GM04504 (cell line): ENCODE measurements at regions not wholly inside any gene's neighbourhood (a gene's known extent, or its start where the extent isn't known, plus 50 kb on each side); places are given as distances from the start of the nearest gene placed in this dataset.
"Not testable (repeated sequence)": the region's sequence is repeated elsewhere in the genome, so short reads cannot be mapped to it uniquely, and the experiment has no call there.

Experiments
- DNase-seq: peaks from one replicate; pipeline ENCODE4 v3.0.0-alpha.2; 2012; ENCODE audit warnings: low read depth

DNA sequence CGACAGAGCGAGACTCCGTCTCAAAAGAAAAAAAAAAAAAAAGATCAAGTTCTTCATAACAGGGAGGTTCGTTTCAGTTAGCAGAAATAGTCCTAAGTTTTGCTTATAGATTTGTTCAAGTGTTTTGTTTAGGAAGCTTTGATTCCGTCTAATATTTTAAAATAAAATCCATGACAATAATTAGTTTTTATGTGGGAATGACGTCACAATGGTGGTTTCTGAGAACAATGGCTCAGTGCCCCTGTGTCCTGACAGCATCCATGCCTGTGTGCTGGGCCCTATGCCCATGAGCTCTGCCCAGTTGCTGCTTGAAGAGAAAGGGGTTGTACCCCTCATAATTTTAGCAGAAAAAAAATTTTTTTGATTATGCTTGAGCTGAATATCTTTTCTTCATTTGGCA is 134.0 kb downstream of the SST start:
- no peak for DNase-seq

DNA sequence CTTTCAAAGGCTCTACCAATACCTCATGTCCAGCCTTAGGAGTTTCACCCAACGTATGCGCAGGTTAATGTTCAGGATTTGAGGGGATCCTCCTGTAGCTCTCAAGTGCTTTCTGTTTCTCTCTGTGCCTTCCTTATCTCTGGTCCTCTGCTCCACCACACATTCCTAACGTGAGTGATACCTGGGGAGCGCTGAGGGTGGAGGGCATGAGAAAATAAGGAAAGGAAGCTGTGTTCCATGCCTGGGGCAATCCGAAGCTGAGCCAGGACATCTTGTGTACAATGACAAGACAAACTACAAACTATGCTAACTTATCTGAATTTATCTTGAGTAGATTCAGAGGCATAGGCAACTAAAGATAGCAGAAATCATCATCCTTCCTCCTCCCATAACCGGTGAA is 136.4 kb downstream of the SST start:
- DNase-seq: no peak

DNA sequence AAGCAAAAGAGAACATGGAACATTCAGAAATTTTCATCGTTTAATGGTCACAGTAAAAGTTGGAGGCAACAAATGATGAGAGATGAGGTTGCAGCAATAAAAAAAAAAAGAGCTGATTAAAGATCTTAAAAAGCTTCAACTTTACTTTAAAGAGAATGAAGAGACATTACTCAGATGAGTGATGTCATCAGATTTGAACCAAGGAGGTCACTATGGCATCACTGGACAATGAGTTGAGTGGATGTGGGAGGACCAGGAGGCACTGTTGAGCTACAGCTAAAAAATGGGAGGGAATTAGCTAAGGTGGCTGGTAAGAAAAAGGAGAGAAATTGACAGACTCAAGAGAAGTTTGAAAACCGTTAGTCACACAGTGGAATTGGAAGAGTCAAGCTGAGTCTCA is 138.4 kb downstream of the SST start:
- no peak for DNase-seq

DNA sequence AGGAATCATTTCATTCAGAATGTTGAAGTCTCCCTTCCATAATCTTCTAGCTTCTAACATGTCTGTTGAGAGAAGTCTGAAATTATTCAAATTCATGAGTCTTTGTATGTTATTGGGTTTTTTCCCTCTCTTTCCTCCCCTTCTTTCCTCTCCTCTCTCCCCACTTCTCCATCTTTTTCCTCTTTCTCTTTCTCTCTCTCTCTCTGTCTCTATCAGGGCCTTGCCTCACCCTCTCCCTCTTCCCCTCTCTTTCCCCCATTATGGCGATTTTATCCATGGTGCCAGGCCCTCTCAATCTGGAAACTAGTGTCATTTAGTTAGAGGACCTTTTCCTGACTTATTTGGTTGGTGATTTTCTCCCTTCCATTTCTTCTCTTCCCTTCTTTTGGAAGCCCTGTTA is 147.3 kb downstream of the SST start:
- DNase-seq: no peak

DNA sequence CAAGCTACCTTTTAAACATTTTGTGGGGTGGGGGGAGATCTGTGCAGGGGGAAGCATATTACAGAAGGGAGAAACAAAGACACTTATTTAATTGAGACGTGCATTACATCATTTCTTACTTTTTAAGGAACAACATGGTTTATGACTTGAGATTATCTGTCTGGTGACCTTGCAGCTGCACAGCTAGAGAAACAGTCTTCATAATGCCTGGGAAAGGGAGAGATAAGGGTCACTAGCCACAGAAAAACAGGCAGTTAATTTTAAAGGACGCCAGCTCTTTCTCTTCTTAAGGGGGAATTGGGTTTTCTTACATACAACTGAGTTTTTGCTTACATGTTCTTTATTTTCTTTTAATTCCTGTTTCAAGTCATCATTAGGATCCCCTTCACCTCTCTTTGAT is 147.9 kb downstream of the SST start:
- DNase-seq: no peak

DNA sequence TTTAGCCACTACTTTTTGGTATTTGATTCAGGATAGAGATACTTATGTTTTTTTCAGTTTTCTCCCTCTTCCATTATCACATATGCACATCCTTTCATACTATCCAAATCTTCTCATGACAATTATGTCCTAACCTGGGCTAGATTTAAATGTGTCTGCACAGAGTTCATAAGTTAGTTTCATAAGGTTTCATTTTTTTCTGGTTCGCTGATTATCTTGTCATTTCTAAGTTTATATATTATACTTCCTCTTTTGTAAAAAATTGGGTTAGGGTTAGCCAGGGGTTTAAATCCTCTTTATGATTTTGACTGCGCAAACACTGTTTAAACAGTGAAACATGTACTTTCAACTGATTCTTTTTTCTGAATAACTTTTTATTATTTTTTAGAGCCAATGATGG is 148.6 kb downstream of the SST start:
- no peak for DNase-seq

DNA sequence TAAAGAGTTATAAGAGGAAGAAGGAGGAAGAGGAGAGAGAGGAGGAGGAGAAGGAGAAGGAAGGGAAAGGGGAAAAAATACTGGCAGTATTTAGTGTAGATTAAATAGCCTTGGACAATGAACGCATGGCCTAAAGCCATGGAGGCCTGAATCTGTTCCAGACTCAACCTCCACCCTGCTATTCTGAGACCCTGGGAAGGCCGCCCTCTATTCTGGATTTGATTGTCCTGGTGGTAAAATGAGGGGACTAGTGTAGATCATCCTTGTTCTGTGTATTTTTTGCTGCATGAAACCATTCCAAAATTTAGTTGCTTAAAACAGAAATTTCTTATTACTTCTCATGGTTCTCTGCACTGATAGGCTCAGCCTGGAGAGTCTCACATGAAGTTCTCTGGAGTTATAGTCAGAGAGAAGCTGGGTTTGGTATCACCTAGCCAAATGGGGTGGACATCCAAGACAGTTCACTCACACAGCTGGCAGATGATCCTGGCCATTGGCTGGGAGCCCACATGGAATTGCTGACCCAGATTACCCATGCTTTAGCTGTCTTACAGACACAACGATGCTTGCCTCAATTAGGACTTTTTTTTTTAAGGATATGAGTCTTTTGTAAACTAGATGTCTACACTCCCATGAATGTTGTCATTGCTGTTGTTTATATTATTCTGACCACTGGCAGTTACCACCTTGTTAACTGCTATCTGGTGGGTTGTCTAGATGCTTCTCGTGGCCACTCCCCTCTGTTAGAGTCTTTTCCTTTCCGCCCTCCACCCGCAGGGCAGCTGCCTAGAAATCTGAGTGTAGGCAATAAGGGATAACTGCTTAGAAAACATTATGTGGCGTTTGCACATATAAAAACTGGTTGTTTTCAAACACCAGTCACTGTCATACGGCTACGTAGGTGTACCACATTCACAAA is 149.9 kb downstream of the SST start:
- DNase-seq: peak; percentile 54

DNA sequence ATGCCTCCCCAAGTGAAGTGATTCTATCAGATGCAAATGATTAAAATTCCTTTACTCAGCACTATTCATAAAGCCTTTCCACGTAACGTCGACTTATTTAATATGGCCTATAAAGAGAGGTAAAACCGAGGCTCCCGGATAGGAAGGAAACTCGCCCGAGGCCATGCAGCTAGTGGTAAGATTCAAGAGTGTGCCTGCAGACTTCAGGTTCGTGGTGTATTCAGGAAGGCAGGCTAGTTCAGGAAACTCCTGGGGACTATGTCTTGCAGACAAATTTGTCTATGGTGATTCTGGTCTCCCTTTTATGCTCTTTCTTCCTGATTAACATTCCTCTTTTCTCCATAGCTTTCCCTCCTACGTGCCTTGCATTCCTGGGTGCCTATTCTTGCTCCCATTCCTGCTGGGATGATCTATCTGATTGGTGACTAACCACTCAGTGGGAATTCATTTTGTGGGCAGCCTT is 150.7 kb downstream of the SST start:
- DNase-seq: no peak

DNA sequence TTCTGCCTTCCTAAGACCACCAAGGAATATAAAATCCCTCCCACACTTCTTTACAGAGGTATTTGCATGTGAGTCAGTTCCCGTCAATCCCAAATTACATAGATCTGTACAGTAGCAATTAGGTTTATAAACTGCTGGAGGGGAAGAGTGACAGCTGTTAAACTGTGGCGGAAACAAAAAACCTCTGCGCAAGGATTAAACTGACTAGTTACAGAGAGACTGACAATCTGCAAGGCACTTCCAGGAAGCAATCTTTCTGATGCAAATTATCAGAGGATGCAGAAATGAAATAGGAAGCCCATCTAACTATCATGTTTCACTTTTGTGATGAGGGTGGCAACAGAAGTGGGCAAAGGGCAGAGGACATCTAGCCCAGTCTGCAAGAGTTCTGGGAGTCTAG is 150.4 kb downstream of the RTP4 start:
- no peak for DNase-seq

DNA sequence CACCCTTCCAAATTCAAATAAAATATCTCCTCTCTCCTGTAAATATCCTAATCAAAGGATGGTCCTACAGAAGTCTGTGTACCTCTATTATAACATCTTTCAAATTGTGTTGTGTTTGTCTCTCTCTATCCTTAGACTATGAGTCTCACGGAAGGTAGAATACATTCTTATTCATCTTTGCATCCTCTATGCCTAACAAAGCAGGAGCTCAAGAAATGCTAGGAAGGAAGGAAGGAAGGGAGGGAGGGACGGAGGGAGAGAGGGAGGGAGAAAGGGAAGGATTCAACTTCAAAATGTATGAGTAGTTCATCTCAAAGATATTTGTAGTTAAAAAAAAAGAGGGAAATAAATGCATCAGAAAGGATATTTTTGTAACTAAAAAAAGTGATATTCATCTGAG is 150.0 kb downstream of the RTP4 start:
- no peak for DNase-seq

DNA sequence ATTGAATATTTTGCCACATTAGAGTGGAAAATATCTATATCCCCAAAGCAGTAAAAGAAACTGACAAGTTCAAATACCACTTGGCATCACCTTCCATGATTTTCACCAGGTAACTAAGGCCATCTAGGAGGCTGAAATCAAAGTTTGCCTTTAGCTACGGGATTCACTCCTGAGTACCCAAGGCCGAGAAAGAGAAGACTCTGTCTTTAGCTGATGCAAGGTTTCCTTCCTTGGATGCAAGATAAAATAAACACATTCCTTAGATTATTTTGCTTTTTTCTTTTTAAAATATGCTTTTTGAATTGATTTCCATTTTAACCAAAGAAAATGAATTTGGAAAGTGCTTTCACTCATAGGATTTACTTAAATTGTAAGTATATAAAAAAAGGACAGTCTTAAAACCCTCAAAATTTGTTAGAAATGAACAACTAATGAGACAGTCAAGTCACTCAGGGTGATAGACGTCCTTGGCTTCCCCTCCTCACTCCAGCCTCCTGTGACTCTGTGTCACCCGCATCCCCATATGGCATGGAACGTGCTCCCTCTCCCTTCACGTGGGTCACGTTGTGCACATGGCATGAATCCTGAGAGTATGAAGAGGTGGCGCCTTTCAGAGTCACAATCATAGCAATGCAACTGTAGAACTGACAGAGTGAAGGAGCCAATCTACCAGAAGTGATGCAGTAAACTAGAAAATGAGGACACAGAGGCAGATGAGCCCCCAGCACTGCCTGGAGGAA is 148.4 kb downstream of the RTP4 start:
- DNase-seq: no peak

DNA sequence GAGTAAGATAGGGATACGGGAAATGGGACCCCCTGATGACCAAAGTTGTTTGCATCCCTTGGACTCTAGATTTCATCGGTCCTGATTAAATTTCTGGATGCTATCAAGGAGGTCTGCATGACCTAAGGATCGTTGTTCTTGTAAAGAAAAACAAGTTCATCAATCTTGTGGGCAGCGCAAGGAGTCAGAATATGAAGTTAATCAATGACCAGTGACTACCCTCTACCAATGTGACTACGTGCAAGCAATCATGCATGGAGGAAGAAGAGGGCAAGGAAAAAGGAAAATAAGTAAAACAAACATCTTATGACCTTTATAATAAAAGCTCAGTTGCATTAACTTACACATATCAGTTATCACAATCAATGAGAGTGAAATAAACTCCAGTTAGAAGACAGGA is 139.7 kb downstream of the RTP4 start:
- DNase-seq: no peak

DNA sequence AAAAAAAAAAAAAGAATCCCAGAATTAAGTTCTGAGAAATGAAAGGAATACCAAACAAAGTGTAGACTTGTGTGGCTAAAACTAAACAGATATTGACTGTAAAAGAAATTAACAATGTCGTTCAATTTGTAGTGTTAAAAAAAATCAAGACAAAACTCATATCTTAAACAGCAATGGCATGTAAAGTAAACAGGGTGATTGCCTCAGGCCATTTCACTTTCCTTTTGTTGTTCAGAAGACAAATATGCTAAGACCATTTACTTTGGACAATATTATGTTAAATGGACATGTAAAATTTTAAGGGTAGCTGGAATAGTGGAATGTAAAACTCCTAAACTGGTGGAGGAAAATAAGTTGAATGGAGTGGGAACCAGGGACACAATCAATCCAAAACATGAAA is 139.1 kb downstream of the RTP4 start:
- DNase-seq: no peak

DNA sequence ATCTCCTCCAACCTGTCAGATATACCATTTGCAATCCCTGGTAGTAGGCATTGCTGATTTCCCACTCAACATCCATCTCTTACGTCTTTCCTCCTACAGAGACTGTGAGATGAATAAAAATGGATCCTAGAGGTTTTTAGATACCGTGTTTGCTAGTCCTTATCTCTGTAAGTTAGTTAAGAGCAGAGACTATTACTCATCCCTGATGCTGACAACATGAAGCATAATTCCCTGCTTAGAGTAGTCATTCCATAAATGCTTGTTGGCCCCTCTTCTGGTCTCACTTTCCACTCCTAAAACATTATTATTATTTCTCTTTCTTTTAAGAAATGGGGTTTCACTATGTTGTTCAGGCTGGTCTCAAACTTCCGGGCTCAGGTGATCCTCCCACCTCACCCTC is 136.2 kb downstream of the RTP4 start:
- no peak for DNase-seq

DNA sequence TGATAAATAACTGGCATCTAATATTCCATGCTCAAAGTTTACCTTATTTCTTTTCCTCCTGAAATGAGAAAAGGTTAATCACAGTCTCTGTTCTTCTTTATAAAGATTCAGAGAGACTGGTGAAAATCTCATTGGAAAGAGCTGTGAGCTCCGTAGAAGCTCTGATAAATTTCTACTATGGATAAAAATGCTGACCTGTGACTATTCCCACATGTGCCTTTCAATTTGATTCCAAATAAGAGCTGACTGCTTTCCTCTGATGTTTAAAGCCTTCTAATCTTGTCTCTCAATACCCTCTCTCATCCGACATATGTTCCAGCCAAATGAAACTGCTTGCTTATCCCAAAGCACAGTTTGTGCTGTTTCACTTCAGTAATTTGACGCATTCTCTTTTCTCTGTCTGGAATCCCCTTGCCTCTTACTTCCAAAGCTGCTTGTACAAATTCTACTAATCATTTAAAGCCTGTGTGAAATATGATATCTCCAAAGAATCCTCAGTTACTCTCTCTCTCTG is 130.1 kb downstream of the RTP4 start:
- no peak for DNase-seq

DNA sequence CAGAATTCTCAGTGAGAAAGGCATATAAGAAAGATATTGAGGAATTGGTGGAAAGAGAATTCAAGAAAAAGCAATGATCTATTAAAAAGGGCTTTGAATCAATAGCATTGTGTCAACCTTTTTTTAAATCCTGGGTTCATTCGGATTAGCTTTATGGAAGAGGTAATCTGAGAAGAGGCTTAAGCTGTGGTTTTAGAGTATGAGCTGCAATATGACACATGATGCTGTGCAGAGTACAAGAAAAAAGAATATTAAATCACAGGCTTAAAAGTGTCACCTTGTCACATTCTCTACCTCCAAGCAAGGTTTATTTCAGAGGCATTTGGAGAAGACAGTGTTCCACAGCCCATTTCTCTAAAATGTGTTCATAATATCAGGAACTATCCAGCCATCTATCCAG is 128.9 kb downstream of the RTP4 start:
- no peak for DNase-seq

DNA sequence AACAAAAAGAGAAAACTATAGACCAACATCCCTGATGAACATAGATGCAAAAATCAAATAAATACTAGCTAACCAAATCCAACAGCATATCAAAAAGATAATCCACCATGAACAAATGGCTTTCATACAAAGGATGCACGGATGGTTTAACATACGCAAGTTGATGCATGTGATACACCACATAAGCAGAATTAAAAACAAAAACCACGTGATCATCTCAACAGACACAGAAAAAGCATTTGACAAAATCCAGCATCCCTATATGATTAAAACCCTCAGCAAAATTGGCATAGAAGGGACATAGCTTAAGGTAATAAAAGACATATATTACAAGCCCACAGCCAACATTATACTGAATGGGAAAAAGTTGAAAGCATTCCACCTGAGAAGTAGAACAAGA is 125.9 kb downstream of the RTP4 start:
- DNase-seq: not testable (repeated sequence)

DNA sequence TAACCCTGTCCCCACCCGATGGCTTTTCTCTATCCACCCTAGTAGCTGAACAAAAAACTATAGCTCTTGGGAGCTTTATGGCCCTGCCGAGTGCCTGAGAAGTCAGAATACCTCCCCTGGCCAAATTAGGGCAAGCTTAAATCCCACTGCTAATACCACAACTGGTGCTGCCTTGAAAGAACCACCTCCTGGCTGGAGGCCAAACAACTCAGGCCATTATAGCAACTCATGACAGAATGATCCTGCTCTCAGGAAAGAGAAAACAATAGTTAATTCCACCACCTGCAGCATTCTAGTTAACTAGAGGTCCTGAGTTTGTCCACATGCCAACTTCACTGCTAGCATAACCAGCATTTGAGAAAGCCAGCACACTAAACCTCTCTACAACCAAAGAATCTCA is 123.2 kb downstream of the RTP4 start:
- DNase-seq: no peak

DNA sequence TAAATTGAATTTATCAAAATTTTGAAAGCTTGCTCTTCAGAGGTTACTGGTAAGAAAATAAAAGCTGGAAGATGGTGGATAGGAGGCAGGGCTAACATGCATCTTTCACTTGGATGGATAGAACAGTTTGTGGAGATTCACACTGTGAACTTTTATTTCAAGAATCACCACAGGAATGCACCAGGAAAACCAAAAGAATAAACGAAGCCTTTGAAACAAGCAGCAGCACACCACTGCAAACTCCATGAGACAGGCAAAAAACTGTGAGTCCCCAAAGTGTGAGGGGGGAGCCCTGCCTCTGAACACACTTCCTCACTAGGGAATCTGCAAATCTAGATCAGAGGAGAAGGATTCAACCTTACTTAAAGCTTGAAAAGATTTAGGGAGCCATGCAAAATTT is 122.2 kb downstream of the RTP4 start:
- DNase-seq: no peak

DNA sequence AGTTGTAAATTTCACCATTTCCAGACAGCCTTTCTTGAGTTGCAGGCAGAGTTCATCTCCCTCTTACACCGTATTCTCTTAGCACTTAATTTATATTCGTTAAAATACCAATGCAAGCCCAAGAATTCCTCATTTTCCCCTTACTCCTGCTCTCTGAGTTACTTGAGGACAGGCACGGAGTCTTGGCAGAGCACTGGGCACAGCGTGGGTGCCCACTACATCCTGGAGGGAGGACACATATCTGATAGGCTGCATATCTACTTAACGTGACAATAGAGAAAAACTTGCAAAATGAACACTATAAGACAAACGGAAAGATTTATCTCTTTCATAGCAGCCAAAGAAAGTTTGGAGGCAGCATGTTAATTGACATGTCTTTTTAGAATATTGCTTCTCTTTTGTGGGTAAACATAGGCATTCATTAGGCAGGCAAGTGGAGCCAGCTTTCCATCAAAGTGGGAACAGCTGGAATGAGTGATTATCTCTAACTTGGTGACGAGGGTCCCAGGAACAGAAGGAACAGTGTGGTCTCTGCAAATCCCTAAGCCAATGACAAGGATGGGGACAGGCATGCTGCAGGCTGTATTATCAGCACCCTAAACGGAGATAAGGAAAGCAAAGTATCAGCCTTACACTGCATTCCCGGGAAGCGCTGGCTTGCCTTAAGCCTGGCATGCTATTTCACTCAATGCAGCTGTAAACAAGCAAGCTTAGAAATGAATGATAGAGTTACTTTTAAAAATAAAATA is 116.5 kb downstream of the RTP4 start:
- DNase-seq: no peak

DNA sequence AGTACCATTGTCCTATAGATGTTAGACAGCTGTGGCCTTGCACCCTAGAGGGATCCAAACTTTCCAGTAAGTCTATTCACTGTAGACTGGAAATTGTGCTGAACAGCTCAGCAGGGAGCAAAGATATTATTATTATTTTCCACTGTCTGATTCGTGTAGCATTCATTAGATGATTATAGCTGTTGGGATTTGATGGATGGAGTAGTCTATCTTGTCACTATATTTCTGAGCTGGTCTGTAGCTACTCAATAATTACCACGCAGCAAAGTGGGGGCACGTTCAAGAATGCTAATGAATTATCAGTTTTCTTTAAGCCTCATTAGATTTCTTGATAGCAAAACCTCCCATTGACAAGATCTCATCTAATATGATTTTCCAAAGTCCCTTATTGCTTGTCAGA is 113.2 kb downstream of the RTP4 start:
- no peak for DNase-seq

DNA sequence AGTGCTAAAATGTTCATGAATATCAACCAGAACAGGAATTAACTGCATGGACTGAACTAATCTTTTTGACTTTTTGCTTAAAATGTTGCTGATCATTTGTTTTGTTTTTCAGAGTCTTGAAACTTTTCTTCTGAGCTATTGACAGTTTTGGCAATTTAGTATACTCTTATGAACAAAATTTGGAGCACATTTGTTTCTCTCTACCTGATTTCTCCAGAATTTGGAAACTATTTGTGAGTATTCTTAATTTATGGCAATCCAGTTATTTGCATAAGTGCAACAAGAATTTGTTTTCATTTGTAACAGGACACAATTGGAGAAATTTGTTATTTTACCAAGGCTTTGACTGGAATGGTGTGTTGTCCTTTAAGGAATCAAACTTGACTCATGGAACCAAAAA is 107.4 kb downstream of the RTP4 start:
- not testable (repeated sequence) for DNase-seq
